ENCODE measurements at regions not wholly inside any gene's neighbourhood (a gene's known extent, or its start where the extent isn't known, plus 50 kb on each side); places are given as distances from the start of the nearest gene placed in this dataset.
"Not testable (repeated sequence)": the region's sequence is repeated elsewhere in the genome, so short reads cannot be mapped to it uniquely, and the experiment has no call there.

DNA sequence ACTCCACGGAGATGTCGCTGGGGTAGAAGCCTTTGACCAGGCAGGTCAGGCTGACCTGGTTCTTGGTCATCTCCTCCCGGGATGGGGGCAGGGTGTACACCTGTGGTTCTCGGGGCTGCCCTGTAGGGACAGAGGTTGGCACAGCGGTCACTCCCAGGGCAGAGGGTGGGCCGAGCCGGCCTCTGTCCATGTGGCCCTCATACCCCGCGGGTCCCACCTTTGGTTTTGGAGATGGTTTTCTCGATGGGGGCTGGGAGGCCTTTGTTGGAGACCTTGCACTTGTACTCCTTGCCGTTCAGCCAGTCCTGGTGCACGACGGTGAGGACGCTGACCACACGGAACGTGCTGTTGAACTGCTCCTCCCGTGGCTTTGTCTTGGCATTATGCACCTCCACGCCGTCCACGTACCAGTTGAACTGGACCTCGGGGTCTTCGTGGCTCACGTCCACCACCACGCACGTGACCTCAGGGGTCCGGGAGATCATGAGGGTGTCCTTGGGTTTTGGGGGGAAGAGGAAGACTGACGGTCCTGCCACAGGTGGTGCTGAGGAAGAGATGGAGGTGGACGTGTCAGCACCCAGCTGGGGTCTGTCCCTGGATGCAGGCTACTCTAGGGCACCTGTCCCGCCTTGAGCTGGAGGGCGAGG lies 117.1 kb downstream of the TMEM121 start:
- TF ChIP-seq CTCF, POLR2A (IDR thresholded peaks at IDR 0.05): not testable (repeated sequence)

Data from testis (tissue), 2 donors.